GM12892 (cell line): ENCODE measurements at regions not wholly inside any gene's neighbourhood (a gene's known extent, or its start where the extent isn't known, plus 50 kb on each side); places are given as distances from the start of the nearest gene placed in this dataset.

ENCODE experiments used
- POLR2A ChIP-seq: IDR thresholded peaks from 2 replicates; pipeline ENCODE4 v1.6.1; 2011; ENCODE audit warnings: low read depth, low read length, control low read depth
- POLR2AphosphoS5 ChIP-seq: IDR thresholded peaks from 2 replicates; pipeline ENCODE4 v1.6.1; 2011; ENCODE audit warnings: low read depth, low read length, control low read depth

GRCh38 chr11:116162086-116162885 lies 610.5 kb downstream of the BUD13 start:
- TF ChIP-seq POLR2A (no peak), POLR2AphosphoS5 (no peak)
